ENCODE measurements at regions not wholly inside any gene's neighbourhood (a gene's known extent, or its start where the extent isn't known, plus 50 kb on each side); places are given as distances from the start of the nearest gene placed in this dataset.

DNA sequence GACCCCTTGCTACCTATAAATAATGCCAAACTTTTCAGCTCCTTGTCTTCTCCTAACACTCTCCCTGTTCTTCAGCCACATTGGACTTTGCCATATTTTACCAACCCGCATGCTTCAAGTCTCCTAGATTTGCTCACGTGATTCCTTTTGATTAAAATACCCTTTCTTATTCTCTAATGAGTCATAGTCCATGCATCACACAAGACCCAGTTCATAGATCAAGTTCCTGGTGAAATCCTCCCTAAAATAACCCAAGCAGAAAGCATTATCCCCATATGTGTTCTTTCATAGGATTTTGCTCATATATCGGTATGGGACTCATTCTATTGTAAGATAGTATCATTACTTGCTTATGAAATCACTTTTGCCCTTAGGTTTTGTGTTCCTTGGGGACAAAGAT lies 108.9 kb upstream of the STXBP5 start:
- no peak for DNase-seq

- DNase-seq = no peak
Measured at GRCh38 chr6:147099974-147100373, 104.2 kb upstream of the STXBP5 start.

DNA sequence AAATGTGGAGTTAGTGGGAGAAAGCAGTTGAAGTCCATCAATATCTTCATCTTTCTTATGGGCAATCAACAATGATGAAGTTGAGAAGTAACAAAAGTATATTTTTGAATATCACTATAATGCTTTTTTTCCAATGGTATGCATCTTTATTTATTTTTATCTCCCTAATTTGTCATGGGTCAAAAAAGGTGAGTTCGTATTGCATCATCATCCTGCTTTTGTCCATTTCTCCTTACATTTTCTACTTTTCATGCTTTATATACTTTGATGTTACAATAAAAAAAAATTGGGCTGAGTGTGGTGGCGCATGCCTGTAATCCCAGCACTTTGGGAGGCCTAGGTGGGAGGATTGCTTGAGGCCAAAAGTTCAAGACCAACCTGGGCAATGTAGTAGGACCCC lies 101.2 kb upstream of the STXBP5 start:
- DNase-seq = no peak

GRCh38 chr6:147103694-147104093 lies 100.5 kb upstream of the STXBP5 start:
- no peak for DNase-seq

DNA sequence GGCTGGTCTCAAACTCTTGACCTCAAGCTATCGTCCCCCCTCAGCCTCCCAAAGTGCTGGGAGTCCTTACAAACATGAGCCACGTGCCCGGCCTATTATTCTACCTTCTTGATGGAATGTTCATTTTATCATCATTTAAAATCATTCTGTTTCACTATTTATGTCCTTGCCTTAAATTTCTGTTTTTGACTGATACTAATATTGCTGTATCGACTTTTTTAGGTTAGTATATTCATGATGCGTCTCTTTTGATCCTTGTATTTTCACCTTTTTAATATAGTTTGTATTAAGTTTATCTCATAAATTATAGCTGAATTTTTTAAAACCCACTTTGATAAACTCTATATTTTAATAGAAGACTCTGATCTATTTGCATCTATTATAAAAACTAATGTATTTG lies 98.4 kb upstream of the STXBP5 start:
- DNase-seq = no peak

DNA sequence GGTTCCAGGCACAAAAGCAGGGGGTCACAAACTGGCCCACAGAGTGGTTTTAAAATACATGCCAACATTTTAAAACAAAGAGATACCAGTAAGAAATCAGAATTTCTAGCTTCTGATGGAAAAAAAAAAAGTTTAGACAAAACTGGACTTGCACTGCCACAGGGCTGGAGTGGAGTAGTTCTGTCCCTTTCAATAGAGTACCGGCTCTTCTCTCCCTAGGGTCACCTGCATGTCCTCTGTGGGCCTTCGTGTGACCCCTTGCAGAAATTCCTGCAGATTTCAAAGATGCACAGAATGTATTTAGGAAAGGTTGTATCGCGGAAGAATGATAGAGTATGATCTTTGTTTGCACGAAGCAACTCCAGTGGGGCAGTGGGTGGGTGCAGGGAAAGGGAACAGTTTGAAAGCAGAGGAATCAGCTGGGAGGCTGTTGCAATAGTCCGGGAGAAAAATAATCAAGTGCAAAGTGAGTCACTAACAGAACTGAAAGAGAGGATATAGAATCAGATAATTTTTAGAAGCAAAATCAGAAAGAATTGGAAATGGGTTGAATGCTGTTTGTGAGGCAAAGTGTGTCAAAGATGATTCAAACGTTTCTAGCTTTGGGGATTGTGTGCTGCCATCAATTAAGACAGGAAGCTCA lies 97.3 kb upstream of the STXBP5 start:
- DNase-seq = no peak

- DNase-seq = peak; percentile 37
Measured at GRCh38 chr6:147108259-147108910, 95.8 kb upstream of the STXBP5 start.

- DNase-seq = no peak
Measured at GRCh38 chr6:147109707-147110106, 94.5 kb upstream of the STXBP5 start.

GRCh38 chr6:147116056-147116455 lies 88.2 kb upstream of the STXBP5 start:
- no peak for DNase-seq

DNA sequence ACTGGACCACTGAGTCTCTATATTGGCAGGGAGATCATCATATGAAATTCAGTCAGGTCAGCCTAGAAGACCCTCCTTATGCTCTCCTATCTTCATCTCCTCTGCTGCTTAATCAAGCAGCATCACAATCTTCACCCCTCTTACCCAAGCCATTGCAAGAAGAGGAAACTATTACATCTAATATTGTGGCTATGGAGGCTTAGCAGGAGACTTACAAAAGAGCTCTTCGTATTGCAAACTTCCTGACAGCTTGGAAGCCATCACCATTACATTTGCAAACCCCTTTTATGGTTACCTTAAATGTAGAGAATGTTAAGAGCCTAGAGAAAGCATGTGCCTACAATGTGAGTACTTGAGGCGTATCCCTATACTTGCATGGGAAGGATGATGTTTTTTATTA lies 87.2 kb upstream of the STXBP5 start:
- DNase-seq = no peak

DNA sequence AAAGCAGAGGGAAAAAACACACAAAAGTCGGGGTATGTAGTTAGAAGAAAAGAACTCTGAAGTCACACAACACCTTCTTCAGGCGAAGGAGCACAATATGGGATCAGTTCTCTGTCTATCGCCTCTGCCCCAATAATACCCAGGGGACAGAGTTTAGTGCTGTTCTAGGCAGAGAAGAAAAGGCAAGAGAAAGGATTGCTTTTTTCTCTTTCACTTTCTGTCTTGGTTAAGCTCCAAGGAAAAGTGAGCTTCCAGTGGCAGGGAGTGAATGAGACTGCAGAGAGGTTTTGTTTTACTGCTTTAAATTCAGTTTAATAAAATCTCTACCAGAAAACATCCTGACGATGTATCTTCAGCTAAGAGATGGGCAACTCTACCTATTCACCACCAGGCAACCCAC lies 86.6 kb upstream of the STXBP5 start:
- no peak for DNase-seq

GRCh38 chr6:147119310-147119709 lies 84.9 kb upstream of the STXBP5 start:
- DNase-seq = no peak

GRCh38 chr6:147122823-147123222 lies 81.4 kb upstream of the STXBP5 start:
- no peak for DNase-seq

DNA sequence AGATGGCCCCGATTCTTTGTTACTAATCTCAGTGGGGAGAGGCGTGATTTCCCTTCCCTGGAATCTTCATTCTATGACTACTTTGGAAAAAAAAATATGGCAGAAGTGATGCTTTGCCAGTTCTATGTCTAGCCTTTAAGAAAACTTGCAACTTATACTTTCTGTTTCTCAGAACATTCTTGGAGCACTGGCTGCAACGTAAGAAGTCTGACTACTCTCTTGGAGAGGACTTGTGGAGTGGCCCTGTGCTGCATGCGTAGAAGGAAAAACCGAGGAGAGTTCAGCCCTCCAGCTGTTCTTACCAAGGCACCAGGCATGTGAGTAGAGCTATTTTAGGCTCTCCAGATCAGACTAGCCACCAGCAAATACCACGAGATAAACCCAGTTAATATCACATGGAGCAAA lies 77.6 kb upstream of the STXBP5 start:
- DNase-seq = no peak

DNA sequence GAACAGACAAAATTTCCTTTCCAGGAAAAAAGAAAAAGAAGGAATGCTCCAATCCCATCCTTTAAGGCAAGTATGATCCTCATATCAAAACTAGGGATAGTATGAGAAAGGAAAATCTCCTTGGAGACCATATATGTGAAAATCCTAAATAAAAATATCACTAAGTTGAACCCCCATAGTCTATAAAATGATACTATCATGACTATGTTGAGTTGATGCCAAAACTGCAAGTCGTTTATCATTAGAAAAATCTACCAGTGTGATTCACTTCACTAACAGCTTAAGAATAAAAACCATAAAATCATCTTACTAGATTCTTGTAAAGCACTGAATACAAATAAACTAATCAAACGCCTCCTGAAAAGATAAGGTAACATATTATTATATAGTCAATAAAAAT lies 76.6 kb upstream of the STXBP5 start:
- DNase-seq = no peak

DNA sequence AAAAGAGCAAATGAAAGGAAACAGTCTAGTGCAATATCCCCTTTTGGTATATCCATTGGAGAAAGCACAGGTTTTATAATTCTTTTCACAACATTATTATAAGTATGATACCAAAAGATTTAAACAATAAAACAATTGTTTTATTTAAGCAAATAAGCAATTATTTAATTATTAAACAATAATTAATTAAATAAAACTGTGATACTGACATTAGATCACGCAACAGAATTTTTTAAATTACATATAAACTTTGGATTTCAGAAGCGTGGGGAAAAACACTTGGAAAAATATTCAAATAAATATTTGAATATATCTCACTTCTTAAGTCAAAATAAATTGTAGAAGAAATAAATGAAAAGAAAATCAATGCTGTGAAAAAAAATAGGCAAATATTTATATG lies 76.2 kb upstream of the STXBP5 start:
- no peak for DNase-seq

DNA sequence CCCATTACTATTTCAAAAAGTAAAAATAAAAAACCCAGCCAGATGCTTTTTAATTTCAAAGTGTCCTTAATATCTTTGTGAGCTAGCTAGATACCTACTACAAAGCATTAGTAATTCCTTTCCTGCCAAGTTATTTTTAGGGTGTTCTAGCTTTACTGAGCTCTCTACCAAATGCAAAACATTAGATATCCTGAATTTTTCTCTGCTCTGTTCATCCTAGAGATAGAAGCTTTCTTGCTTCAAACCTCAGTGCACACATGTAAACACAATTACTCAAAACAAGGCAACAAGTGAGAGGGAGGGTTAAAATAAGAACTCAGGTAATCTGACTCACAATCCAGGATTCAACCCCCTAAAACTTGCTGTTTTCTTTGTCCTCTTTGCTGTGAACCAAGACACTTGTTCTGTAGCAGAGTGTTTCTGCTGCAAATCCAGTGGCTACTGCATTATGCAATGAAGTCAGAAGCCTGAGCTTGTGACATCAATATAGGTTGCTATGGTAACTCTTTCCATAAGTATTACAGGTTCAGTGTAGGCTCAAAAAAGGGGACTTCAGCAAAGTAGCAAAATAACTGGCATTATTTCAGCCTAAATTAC lies 72.6 kb upstream of the STXBP5 start:
- DNase-seq = peak; percentile 40

GRCh38 chr6:147132889-147133288 lies 71.3 kb upstream of the STXBP5 start:
- DNase-seq = no peak

- DNase-seq = no peak
Measured at GRCh38 chr6:147133669-147134068, 70.5 kb upstream of the STXBP5 start.

- no peak for DNase-seq
Measured at GRCh38 chr6:147135211-147135681, 69.0 kb upstream of the STXBP5 start.

- no peak for DNase-seq
Measured at GRCh38 chr6:147136057-147136456, 68.2 kb upstream of the STXBP5 start.

DNA sequence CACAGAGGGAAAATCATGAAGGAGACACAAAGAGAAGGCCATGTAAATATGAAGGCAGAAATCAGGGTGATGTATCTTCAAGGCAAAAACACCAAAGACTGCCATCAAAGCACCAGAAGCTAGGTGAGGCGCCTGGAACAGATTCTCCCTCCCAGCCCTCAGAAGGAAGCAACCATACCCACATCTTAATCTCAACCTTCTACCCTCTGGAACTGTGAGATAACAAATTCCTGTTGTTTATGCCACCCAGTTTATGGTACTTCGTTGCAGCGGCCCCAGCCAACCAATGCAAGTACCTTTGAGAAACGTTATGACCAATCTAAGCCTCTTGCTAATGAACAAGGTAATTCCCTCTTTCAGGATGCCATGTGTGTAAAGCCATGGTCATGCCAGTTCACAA lies 66.2 kb upstream of the STXBP5 start:
- no peak for DNase-seq

DNA sequence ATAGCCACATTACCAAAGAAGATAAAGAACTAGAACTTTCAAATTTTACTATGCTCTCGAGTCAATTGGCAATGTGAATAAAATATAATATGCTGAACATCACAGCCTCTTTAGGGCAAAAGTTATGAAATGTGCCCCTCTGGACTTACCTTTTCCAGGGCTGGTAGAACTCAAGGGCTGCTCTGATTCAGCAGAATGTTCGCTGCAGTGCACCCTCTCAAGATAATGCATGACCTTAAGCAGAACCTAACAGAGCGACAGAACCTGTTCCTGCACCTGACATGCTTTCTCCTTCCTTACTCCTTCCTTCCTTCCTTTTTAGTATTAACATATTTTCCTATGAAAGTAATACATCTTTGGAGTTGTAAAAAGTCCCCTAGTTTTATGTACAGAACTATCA lies 65.4 kb upstream of the STXBP5 start:
- no peak for DNase-seq

GRCh38 chr6:147141711-147142308 lies 62.4 kb upstream of the STXBP5 start:
- peak; percentile 18 for DNase-seq
